ENCODE measurements at regions not wholly inside any gene's neighbourhood (a gene's known extent, or its start where the extent isn't known, plus 50 kb on each side); places are given as distances from the start of the nearest gene placed in this dataset.
"Not testable (repeated sequence)": the region's sequence is repeated elsewhere in the genome, so short reads cannot be mapped to it uniquely, and the experiment has no call there.

DNA sequence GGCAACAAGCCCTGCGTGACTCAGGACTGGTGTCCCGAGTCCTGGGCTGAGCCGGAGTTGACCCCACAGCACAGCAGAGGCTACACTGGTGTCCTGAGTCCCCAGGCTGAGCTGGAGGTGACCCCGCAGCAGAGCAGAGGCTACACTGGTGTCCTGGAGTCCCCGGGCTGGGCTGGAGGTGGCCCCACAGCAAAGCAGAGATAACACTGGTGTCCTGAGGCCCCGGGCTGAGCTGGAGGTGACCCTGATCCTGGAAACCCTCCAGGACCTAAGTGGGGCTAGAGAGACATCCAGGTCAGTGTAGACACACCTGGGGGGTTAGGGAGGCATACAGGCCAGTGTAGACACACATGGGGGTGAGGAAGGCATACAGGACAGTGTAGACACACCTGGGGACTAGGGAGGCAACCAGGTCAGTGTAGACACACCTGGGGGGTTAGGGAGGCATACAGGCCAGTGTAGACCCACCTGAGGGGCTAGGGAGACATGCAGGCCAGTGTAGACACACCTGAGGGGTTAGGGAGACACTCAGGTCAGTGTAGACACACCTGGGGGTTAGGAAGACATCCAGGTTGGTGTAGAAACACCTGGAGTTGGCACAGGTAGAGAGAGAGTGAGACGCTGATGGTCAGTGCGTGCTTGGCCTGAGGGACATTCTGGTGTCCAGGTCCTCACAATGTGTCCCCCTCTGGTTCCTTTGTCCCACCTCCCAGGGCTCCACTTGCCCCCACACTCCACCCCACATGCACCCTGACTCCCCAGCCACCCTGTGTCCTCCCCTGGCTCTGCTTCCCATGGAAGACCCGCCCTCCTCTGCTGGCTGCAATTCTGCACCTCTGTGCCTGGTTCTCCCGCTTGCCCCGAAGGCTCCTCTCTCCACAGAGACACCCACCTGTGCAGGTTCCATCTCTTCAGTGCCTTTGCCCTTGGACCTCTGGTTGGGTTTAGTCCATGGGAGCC, 321.6 kb upstream of the SFSWAP start:
- DNase-seq (ENCODE audit: insufficient read length) (no peak), FAIRE-seq (no peak)
- TF ChIP-seq POLR2AphosphoS5 (IDR thresholded peaks at IDR 0.05; ENCODE audit: low read depth, low read length), result no peak
- no peak for TF ChIP-seq POLR2A (IDR thresholded peaks at IDR 0.05; ENCODE audit: low read depth, low read length)
- no peak for TF ChIP-seq TAF1 (IDR thresholded peaks at IDR 0.05; ENCODE audit: borderline replicate concordance, low read depth, low read length)

DNA sequence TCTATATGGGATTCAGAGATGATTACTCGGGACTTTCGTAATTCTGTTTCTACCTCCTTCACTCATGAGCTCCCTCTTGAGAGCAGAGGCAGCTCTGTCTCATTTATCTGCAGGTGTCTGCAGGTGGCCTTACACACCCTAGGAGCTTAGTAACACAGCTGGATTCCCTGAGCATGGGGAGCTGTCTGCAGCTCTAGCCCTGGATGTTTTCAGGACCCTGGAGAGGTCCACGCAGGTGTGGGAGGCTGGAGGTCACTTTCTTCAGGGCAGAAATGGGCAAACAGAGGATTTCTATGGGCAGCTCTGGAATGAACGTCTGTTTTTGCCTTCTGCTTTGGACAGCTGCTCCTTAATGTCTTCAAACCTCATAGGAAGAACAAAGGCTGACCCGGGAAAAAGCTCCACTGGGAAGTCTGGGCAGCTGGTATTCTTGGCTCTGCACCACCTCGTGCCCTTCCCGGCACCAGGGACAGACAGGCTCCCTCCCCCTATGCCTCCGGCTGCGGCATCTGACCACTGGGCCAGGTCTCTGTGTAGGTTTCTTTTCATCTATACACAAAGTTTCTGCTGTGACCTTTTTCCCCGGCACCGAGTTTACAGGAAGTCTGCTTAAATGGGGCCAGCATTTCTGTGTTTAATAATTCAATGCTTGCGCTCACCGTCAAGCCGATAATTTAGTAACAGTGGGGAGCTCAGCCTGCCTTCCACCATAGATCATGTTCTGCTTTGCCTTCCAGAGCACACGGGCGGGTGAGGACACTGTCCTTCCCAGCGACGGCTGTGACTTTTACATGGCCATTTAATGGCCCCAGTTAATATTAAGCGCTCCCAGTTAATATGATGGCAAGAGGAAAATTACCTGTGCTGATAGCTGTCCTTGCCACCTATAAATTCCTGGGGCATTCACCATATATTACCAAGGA, 320.2 kb upstream of the SFSWAP start:
- no peak for DNase-seq (ENCODE audit: insufficient read length)
- no peak for TF ChIP-seq TAF1 (IDR thresholded peaks at IDR 0.05; ENCODE audit: borderline replicate concordance, low read depth, low read length)
- TF ChIP-seq POLR2A (IDR thresholded peaks at IDR 0.05; ENCODE audit: low read depth, low read length), result no peak
- no peak for TF ChIP-seq POLR2AphosphoS5 (IDR thresholded peaks at IDR 0.05; ENCODE audit: low read depth, low read length)
- FAIRE-seq, result no peak

DNA sequence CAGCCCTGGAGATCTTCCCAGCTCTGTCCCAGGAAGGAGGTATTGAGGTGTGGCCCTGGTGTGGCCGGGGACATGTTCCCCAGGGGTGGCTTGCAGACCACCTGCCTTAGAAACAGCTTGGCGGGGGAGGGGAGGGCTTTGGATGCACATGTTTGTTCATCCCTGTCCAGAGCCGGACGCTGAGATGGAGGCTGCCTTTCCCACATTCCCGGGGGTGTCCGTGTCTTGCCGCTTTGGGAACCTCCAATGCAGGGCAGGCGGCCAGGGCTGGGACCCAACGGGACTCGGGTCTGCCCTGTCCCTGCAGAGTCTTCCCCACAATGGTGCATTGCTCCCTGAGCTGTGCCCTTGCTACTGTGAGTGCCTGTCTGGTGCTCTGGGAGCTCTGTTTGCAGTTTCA, 319.5 kb upstream of the SFSWAP start:
- FAIRE-seq (no peak), DNase-seq (ENCODE audit: insufficient read length) (no peak)
- TF ChIP-seq POLR2AphosphoS5 (IDR thresholded peaks at IDR 0.05; ENCODE audit: low read depth, low read length) (no peak), POLR2A (IDR thresholded peaks at IDR 0.05; ENCODE audit: low read depth, low read length) (no peak), TAF1 (IDR thresholded peaks at IDR 0.05; ENCODE audit: borderline replicate concordance, low read depth, low read length) (no peak)

DNA sequence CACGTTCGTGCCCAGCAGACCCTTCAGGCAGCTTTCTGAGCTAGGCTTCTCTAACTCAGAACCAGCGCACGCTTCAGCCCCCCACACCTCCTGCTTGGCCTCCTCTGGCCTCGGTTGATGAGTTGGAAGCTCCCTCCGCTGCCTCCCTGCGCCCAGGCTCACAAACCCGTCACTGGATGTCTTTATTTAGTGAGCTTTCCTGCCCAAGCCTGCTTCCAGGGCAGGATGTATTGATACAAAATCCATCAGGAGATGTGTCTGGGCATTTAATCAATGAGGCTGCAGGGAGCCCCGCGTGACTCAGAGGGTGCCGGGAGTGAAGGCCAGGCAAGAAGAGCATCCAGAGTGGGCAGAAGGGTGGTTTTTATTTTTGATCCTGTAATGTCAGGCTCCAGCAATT, 316.1 kb upstream of the SFSWAP start:
- not testable (repeated sequence) for DNase-seq (ENCODE audit: insufficient read length); FAIRE-seq

DNA sequence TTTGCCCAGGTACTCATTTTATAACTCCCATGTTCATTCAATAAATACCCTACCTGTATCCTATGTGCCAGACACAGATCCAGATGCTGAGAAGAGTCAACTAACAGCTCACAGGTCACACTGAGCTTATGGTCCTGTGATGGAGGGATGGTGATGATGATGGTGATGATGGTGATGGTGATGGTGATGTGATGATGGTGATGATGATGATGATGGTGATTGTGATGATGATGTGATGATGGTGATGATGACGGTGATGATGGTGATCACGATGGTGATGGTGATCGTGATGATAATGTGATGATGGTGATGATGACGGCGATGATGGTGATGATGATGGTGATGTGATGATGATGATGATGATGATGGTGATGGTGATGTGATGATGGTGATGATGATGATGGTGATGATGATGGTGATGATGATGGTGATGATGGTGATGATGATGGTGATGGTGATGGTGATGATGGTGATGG, 315.6 kb upstream of the SFSWAP start:
- FAIRE-seq; DNase-seq (ENCODE audit: insufficient read length): not testable (repeated sequence)

DNA sequence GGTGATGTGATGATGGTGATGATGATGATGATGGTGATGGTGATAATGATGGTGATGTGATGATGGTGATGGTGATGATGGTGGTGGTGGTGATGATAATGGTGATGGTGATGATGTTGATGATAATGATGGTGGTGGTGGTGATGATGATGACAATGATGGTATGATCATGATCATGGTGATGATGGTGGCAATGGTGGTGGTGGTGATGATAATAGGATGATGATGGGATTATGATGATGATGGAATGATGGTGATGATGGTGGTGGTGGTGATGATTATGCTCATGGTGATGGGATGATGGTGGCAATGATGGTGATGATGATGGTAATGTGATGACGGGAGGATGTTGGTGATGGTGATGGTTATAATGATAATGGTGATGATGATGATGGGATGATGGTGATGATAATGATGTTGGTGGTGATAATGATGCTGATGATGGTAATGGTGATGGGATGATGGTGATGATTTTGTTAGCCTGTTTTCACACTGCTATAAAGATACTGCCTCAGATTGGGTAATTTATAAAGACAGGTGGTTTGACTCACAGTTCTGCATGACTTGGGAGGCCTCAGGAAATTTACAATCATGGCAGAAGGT, 314.8 kb upstream of the SFSWAP start:
- FAIRE-seq, result no peak
- DNase-seq (ENCODE audit: insufficient read length), result no peak
- TF ChIP-seq TAF1 (IDR thresholded peaks at IDR 0.05; ENCODE audit: borderline replicate concordance, low read depth, low read length), result no peak
- TF ChIP-seq POLR2AphosphoS5 (IDR thresholded peaks at IDR 0.05; ENCODE audit: low read depth, low read length), result no peak
- no peak for TF ChIP-seq POLR2A (IDR thresholded peaks at IDR 0.05; ENCODE audit: low read depth, low read length)

DNA sequence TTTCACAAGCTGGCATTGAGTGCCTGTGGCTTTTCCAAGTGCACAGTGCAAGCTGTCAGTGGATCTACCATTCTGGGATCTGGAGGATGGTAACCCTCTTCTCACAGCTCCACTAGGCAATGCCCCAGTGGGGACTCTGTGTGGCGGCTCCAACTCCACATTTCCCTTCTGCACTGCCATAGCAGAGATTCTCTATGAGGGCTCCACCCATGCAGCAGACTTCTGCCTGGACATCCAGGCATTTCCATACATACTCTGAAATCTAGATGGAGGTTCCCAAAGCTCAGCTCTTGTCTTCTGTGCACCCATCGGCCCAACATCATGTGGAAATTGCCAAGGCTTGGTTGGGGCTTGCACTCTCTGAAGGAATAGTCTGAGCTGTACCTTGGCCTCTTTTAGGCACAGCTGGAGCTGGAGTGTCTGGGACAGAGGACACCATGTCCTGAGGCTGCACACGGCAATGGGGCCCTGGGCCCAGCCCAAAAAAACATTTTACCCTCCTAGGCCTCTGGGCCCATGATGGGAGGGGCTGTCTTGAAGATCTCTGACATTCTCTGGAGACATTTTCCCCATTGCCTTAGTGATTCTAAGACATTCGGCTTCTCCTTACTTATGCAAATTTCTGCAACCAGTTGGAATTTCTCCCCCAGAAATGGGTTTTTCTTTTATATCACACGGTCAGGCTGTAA, 313.3 kb upstream of the SFSWAP start:
- no peak for TF ChIP-seq POLR2AphosphoS5 (IDR thresholded peaks at IDR 0.05; ENCODE audit: low read depth, low read length)
- TF ChIP-seq TAF1 (IDR thresholded peaks at IDR 0.05; ENCODE audit: borderline replicate concordance, low read depth, low read length), result no peak
- FAIRE-seq, result no peak
- DNase-seq (ENCODE audit: insufficient read length), result no peak

DNA sequence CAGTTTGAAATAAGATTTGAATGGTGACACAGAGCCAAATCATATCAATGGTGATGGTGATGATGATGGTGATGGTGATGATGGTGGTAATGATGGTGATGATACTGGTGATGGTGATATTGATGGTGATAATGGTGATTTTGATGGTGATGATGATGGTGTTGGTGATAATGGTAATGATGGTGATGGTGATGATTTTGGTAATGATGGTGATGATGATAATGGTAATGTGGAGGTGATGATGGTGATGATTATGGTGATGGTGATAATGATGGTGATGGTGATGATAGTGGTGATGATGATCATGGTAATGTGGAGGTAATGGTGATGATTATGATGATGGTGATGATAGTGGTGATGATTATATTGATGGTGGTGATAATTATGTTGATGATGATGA, 311.9 kb upstream of the SFSWAP start:
- FAIRE-seq (no peak), DNase-seq (ENCODE audit: insufficient read length) (no peak)
- TF ChIP-seq POLR2AphosphoS5 (IDR thresholded peaks at IDR 0.05; ENCODE audit: low read depth, low read length) (no peak), POLR2A (IDR thresholded peaks at IDR 0.05; ENCODE audit: low read depth, low read length) (no peak), TAF1 (IDR thresholded peaks at IDR 0.05; ENCODE audit: borderline replicate concordance, low read depth, low read length) (no peak)

DNA sequence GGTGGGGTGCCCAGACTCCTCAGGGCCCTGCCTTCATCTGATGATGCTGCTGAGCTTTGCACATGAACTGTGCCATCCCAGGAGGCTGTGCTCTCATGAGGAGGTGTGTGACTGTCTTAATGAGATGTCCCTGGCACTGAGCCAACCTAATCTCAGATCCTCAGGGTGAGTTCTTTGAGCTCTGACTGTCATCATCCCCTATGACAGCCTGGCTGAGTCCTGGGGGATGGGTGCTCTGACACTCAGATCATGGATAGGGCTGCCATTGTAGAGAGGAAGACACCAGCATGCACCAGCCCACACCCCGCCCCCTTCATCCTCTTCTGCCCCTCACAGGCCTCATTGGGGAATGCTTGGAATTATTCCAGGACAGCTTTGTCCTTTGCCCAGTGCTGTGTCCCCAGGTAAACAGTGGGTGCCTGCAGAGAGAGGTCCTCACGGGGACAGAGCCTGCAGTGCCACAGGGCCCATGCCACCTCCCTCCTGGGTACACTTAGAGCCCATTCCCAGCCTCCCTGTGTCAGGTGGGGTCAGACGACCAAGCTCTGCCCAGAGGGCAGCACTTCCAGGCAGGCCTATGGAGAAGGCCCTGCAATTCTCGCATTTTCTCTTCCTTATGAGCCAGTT, 310.1 kb upstream of the SFSWAP start:
- not testable (repeated sequence) for DNase-seq (ENCODE audit: insufficient read length); FAIRE-seq

DNA sequence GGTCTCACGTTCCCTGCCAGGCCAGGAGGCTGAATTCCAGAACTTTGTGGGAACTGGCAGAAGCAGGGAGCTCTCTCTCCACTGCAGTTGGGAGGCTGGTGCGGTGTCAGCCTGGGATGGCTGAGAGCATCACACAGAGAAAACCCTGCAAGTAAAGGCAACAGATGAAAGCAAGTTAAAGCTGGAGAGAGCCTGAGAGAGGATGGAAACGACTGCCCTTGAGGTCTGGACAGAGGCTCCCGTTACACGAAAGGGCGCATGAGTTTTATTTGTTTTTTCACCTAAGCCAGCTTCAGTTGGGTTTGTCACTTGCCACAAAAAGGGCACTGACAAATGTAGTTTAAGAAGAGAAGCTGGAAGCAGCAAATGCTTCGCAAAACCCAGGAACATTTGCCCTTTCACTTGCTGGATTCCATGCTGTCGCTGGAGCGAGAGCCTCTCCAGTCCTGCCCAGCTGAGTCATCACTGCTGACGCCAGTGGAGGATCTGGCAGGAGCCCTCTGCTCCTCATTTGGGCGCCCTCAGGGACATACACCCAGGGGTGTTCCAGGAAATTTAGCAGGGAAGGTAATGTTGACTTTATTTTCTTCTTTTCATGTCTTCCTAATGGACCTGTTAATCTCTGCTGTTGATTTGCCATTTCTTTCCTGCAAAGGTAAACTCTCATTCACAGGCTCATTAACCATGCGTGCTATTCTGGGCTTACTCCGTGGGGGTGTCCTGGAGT, 308.8 kb upstream of the SFSWAP start:
- not testable (repeated sequence) for FAIRE-seq; DNase-seq (ENCODE audit: insufficient read length)

Measured in GM12892 (cell line).